GM12878 (cell line): ENCODE measurements at regions not wholly inside any gene's neighbourhood (a gene's known extent, or its start where the extent isn't known, plus 50 kb on each side); places are given as distances from the start of the nearest gene placed in this dataset.

ENCODE experiments used
- ATAC-seq: fragments of 200-7000 bp; cut with Tn5 transposase; 3 replicates; pipeline ENCODE4 v1.9.1; 2020; ENCODE audit warnings: mild to moderate bottlenecking, moderate library complexity
- BruUV-seq: library from RNA; stranded (reverse); fragments of 400-500 nt; replicated peaks from 2 replicates; lab custom pipeline; 2021; lab: Mats Ljungman, UMichigan
- CTCF ChIA-PET: fragments of 300-600 bp; sonication (Branson Sonifier 250); formaldehyde crosslinking; extraction: SDS; loops from one replicate; lab custom pipeline; 2021; ENCODE audit warnings: inconsistent platforms; lab: Yijun Ruan, JAX
- POLR2A ChIA-PET: fragments of 350-600 bp; formaldehyde crosslinking; extraction: SDS; loops from one replicate; lab custom pipeline; 2021; ENCODE audit warnings: inconsistent platforms; lab: Charles Lee
- RAD21 ChIA-PET: fragments of 300-600 bp; sonication (Branson Sonifier 250); formaldehyde crosslinking; loops from one replicate; lab custom pipeline; 2023; ENCODE audit warnings: antibody characterized with exemption; ENCODE audit not compliant: unreplicated experiment; lab: Charles Lee
- SMC1A ChIA-PET: fragments of 300-600 bp; sonication (Branson Sonifier 250); formaldehyde crosslinking; loops from one replicate; lab custom pipeline; 2023; ENCODE audit not compliant: unreplicated experiment, uncharacterized antibody; lab: Charles Lee
- DNase-seq: peaks from one replicate; pipeline ENCODE4 v3.0.0-alpha.2; 2011; ENCODE audit warnings: low read depth, low spot score
- FAIRE-seq: peaks from 3 replicates; lab custom pipeline; 2011; peaks lifted over from hg19 to GRCh38; lab: Jason Lieb, UNC
- H2AFZ ChIP-seq: 2 replicates; pipeline ENCODE4 v1.6.0; 2011; ENCODE audit warnings: low read depth, low read length, control low read depth; ENCODE audit not compliant: control insufficient read depth
- H3K27ac ChIP-seq: 2 replicates; pipeline ENCODE4 v1.5.1; 2011; ENCODE audit warnings: control low read depth; ENCODE audit not compliant: control insufficient read depth, insufficient read depth
- H3K27me3 ChIP-seq, 2 experiments: replicated peaks in 1 of 2; 2 replicates each; pipeline versions ENCODE4 v1.6.0 to v1.6.1; 2011; ENCODE audit warnings: low read length in 1 of 2; ENCODE audit not compliant: control insufficient read depth in 2 of 2, insufficient read depth in 2 of 2
- H3K36me3 ChIP-seq, 2 experiments: 2 replicates each; pipeline ENCODE4 v1.5.1; 2011; ENCODE audit warnings: low read length in 1 of 2; ENCODE audit not compliant: control insufficient read depth in 2 of 2, insufficient read depth in 2 of 2
- H3K4me1 ChIP-seq: 2 replicates; pipeline ENCODE4 v1.6.1; 2011; ENCODE audit warnings: mild to moderate bottlenecking, low read length, moderate library complexity, mixed read lengths; ENCODE audit not compliant: control insufficient read depth, insufficient read depth
- H3K4me2 ChIP-seq: 2 replicates; pipeline ENCODE4 v1.6.0; 2011; ENCODE audit warnings: control low read depth; ENCODE audit not compliant: control insufficient read depth, insufficient read depth
- H3K4me3 ChIP-seq: fragments of 200-600 bp; sonication (generic); 2 replicates; pipeline ENCODE4 v1.5.1; 2016
- H3K79me2 ChIP-seq: 2 replicates; pipeline ENCODE4 v1.6.0; 2011; ENCODE audit warnings: low read length; ENCODE audit not compliant: control insufficient read depth, insufficient read depth
- H3K9ac ChIP-seq: 2 replicates; pipeline ENCODE4 v1.8.0; 2011; ENCODE audit warnings: low read length, control low read depth, mixed read lengths; ENCODE audit not compliant: control insufficient read depth, insufficient read depth
- H3K9me3 ChIP-seq: replicated peaks from 3 replicates; pipeline ENCODE4 v1.5.1; 2011; ENCODE audit warnings: mild to moderate bottlenecking, low read length; ENCODE audit not compliant: control insufficient read depth, insufficient read depth
- H4K20me1 ChIP-seq: 2 replicates; pipeline ENCODE4 v1.6.0; 2011; ENCODE audit not compliant: control insufficient read depth, insufficient read depth
- BACH1 ChIP-seq: fragments of 450-650 bp; IDR thresholded peaks from 2 replicates; pipeline ENCODE4 v1.6.1; 2017; ENCODE audit warnings: mild to moderate bottlenecking, borderline replicate concordance
- CBX5 ChIP-seq: sonication (generic); IDR thresholded peaks from 2 replicates; pipeline ENCODE4 v1.6.1; 2016; ENCODE audit warnings: low read depth, moderate library complexity, mild to moderate bottlenecking, inconsistent platforms
- CEBPB ChIP-seq, 2 experiments: fragments of 150-350 bp in 1 of 2; IDR thresholded peaks; 2 replicates each; pipeline ENCODE4 v1.6.1; 2012 to 2014; ENCODE audit warnings: low read depth in 2 of 2, low read length in 2 of 2, borderline replicate concordance in 1 of 2, inconsistent platforms in 1 of 2
- CREM ChIP-seq: IDR thresholded peaks from 2 replicates; pipeline ENCODE4 v1.6.1; 2014; ENCODE audit warnings: antibody characterized with exemption, low read depth
- GABPA ChIP-seq: IDR thresholded peaks from 2 replicates; pipeline ENCODE4 v1.6.1; 2014; ENCODE audit warnings: antibody characterized with exemption, low read depth, mild to moderate bottlenecking, inconsistent platforms
- HDAC2 ChIP-seq: fragments of 200-600 bp; sonication (generic); IDR thresholded peaks from 2 replicates; pipeline ENCODE4 v1.6.1; 2017
- HDAC6 ChIP-seq: fragments of 200-600 bp; sonication (generic); IDR thresholded peaks from one replicate; pipeline ENCODE4 v1.8.0; 2017; ENCODE audit warnings: antibody characterized with exemption; ENCODE audit not compliant: unreplicated experiment
- JUND ChIP-seq: IDR thresholded peaks from 2 replicates; pipeline ENCODE4 v1.6.1; 2012; ENCODE audit warnings: low read depth, mild to moderate bottlenecking, low read length, improper control_type of control experiment, moderate library complexity
- NR2F1 ChIP-seq: fragments of 450-650 bp; conservative IDR thresholded peaks from 2 replicates; pipeline ENCODE4 v1.6.1; 2017; ENCODE audit warnings: mild to moderate bottlenecking
- POU2F2 ChIP-seq: IDR thresholded peaks from 3 replicates; pipeline ENCODE4 v1.6.1; 2011; ENCODE audit warnings: low read depth, mild to moderate bottlenecking, low read length, borderline replicate concordance
- RAD21 ChIP-seq: IDR thresholded peaks from 2 replicates; pipeline ENCODE4 v1.6.1; 2011; ENCODE audit warnings: mild to moderate bottlenecking, low read depth, low read length, moderate library complexity; ENCODE audit not compliant: insufficient read depth
- TBL1XR1 ChIP-seq: IDR thresholded peaks from 2 replicates; pipeline ENCODE4 v1.6.1; 2012; ENCODE audit warnings: low read depth, low read length, improper control_type of control experiment
- YBX1 ChIP-seq: fragments of 450-650 bp; IDR thresholded peaks from 2 replicates; pipeline ENCODE4 v1.6.1; 2016; ENCODE audit warnings: antibody characterized with exemption
- ZBED1 ChIP-seq: IDR thresholded peaks from 2 replicates; pipeline ENCODE4 v1.6.1; 2016; ENCODE audit warnings: borderline replicate concordance
- ZNF384 ChIP-seq: IDR thresholded peaks from 2 replicates; pipeline ENCODE4 v1.6.1; 2012; ENCODE audit warnings: low read depth, mild to moderate bottlenecking, low read length, improper control_type of control experiment, borderline replicate concordance
- ZSCAN29 ChIP-seq: fragments of 450-650 bp; IDR thresholded peaks from 2 replicates; pipeline ENCODE4 v1.6.1; 2017; ENCODE audit warnings: mild to moderate bottlenecking, moderate library complexity
- WGBS: methylation state at CpG from one replicate; pipeline ENCODE4 v1.1.6; 2016; ENCODE audit warnings: low lambda C conversion rate; ENCODE audit not compliant: insufficient replicate concordance, insufficient coverage; ENCODE audit errors: missing lambda C conversion rate; 5-methylcytosine and 5-hydroxymethylcytosine counted together
- in situ Hi-C: fragments of 300-500 bp; cut with MboI; formaldehyde crosslinking; loops from 9 replicates; pipeline ENCODE4 v1.14.3; 2018; ENCODE audit warnings: mixed read lengths
- intact Hi-C: fragments of 100-400 bp; cut with micrococcal nuclease; formaldehyde crosslinking; loops from one replicate; pipeline ENCODE4 v1.14.2; 2022; ENCODE audit not compliant: unreplicated experiment
- TF ChIP-seq, protein P1 (sequence below): fragments of 450-650 bp; IDR thresholded peaks from 2 replicates; pipeline ENCODE4 v1.6.1; 2017; ENCODE audit warnings: low read depth, mild to moderate bottlenecking, moderate library complexity
- TF ChIP-seq, protein P2 (sequence below): fragments of 450-650 bp; IDR thresholded peaks from 2 replicates; pipeline ENCODE4 v1.6.1; 2016; ENCODE audit warnings: mild to moderate bottlenecking

- ATAC-seq, result no peak
- no TSS peak for BruUV-seq
Measured at GRCh38 chr12:130246560-130246959, 84.3 kb downstream of the FZD10 start.

GRCh38 chr12:130247634-130248237 lies 85.5 kb downstream of the FZD10 start:
- Histone ChIP-seq H3K27ac (no peak overlapping the region), H3K4me1 (no peaks in the 10 kb centered on the region), H3K36me3 (no peaks in the 10 kb centered on the region), H3K9ac (no peak overlapping the region), H3K27me3 (no peaks in the 10 kb centered on the region), H3K4me2 (no peak overlapping the region), H2AFZ (no peak overlapping the region), H3K79me2 (no peaks in the 10 kb centered on the region), H4K20me1 (no peaks in the 10 kb centered on the region), H3K4me3 (no peak overlapping the region), H3K9me3 (no peaks in the 10 kb centered on the region; the same call in 2 of the 3 replicates)
- no TSS peak for BruUV-seq
- no peak for DNase-seq
- CTCF ChIA-PET, result interaction anchor here (0.6 kb wide), 1 partner anchor 260 kb away, joined by 3 read pairs; no protein-coding TSS in a partner anchor
- SMC1A ChIA-PET, result no interaction called here
- intact Hi-C loops, result no loop called here
- POLR2A ChIA-PET, result no interaction called here
- FAIRE-seq, result no peak
- ATAC-seq, result no peak
- 5% methylated on average over 4 of the region's 4 CpGs for WGBS
- in situ Hi-C loops, result no loop called here
- RAD21 ChIA-PET, result no interaction called here
- TF ChIP-seq TBL1XR1 (no peak), YBX1 (no peak), HDAC2 (no peak), JUND (no peak), RAD21 (no peak), NR2F1 (no peak), CREM (no peak), HDAC6 (no peak), ZBED1 (no peak)
- TF ChIP-seq, protein P1, sequence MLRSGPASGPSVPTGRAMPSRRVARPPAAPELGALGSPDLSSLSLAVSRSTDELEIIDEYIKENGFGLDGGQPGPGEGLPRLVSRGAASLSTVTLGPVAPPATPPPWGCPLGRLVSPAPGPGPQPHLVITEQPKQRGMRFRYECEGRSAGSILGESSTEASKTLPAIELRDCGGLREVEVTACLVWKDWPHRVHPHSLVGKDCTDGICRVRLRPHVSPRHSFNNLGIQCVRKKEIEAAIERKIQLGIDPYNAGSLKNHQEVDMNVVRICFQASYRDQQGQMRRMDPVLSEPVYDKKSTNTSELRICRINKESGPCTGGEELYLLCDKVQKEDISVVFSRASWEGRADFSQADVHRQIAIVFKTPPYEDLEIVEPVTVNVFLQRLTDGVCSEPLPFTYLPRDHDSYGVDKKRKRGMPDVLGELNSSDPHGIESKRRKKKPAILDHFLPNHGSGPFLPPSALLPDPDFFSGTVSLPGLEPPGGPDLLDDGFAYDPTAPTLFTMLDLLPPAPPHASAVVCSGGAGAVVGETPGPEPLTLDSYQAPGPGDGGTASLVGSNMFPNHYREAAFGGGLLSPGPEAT, result no peak

More at GRCh38 chr12:130246560-130246959, 84.3 kb downstream of the FZD10 start:
- ChIA-PET SMC1A (no interaction called here), CTCF (no interaction called here), POLR2A (no interaction called here), RAD21 (no interaction called here)
- Histone ChIP-seq H3K9me3 (no peaks in the 10 kb centered on the region; the same call in 2 of the 3 replicates), H3K4me3 (no peak overlapping the region), H3K36me3 (no peaks in the 10 kb centered on the region), H3K4me1 (no peaks in the 10 kb centered on the region), H4K20me1 (no peaks in the 10 kb centered on the region), H2AFZ (no peak overlapping the region), H3K79me2 (no peaks in the 10 kb centered on the region), H3K9ac (no peak overlapping the region), H3K4me2 (no peak overlapping the region), H3K27ac (no peak overlapping the region), H3K27me3 (no peaks in the 10 kb centered on the region)
- 11% methylated on average over 6 of the region's 6 CpGs for WGBS
- FAIRE-seq, result no peak
- no peak for DNase-seq
- in situ Hi-C loops (no loop called here), intact Hi-C loops (no loop called here)
- TF ChIP-seq, protein P2, sequence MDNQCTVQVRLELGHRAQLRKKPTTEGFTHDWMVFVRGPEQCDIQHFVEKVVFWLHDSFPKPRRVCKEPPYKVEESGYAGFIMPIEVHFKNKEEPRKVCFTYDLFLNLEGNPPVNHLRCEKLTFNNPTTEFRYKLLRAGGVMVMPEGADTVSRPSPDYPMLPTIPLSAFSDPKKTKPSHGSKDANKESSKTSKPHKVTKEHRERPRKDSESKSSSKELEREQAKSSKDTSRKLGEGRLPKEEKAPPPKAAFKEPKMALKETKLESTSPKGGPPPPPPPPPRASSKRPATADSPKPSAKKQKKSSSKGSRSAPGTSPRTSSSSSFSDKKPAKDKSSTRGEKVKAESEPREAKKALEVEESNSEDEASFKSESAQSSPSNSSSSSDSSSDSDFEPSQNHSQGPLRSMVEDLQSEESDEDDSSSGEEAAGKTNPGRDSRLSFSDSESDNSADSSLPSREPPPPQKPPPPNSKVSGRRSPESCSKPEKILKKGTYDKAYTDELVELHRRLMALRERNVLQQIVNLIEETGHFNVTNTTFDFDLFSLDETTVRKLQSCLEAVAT, result no peak
- TF ChIP-seq ZSCAN29 (no peak), JUND (no peak), POU2F2 (no peak), BACH1 (no peak), CEBPB (IDR thresholded peaks at IDR 0.05; ENCODE audit: borderline replicate concordance in 1 of 2, low read depth in 2 of 2, low read length in 2 of 2) (no peak), ZNF384 (no peak), CBX5 (no peak), GABPA (no peak)
